Pancreas (tissue), 10 donors: ENCODE measurements at regions not wholly inside any gene's neighbourhood (a gene's known extent, or its start where the extent isn't known, plus 50 kb on each side); places are given as distances from the start of the nearest gene placed in this dataset.

Experiments
- ATAC-seq, 4 donors: fragments of 200-7000 bp; cut with Tn5 transposase; one replicate each; pipeline versions ENCODE4 v1.8.0 to v1.9.1; 2020; ENCODE audit warnings: mild to moderate bottlenecking in 4 of 4, moderate library complexity in 4 of 4
- DNase-seq, 6 donors: peaks; one replicate each; pipeline ENCODE4 v3.0.0-alpha.2; 2020
- FAIRE-seq: peaks from 2 replicates; lab custom pipeline; 2012; peaks lifted over from hg19 to GRCh38; lab: Jason Lieb, UNC
- H3K27ac ChIP-seq, 4 donors: fragments of 200-600 bp; sonication (generic); 1 replicate in 3 of 4; 2 replicates in 1 of 4; pipeline versions ENCODE4 v1.5.0 to v1.8.0; 2020
- H3K27me3 ChIP-seq, 4 donors: fragments of 200-600 bp; one replicate each; pipeline ENCODE4 v1.8.0; 2021
- H3K36me3 ChIP-seq, 3 donors: fragments of 200-600 bp; sonication (generic) in 1 of 3; one replicate each; pipeline versions ENCODE4 v1.5.0 to v1.8.0; 2020 to 2021
- H3K4me1 ChIP-seq, 3 donors: fragments of 200-600 bp; one replicate each; pipeline ENCODE4 v1.8.0; 2021
- H3K4me3 ChIP-seq, 4 donors: fragments of 200-600 bp; sonication (generic) in 2 of 4; one replicate each; pipeline versions ENCODE4 v1.5.0 to v1.8.0; 2020 to 2021
- H3K9me3 ChIP-seq, 4 donors: fragments of 200-600 bp; one replicate each; pipeline ENCODE4 v1.8.0; 2021
- WGBS, 2 donors: extraction: QIAGEN DNeasy Blood & Tissue Kit; methylation state at CpG; one replicate each; pipeline ENCODE4 v1.1.7; 2013; 5-methylcytosine and 5-hydroxymethylcytosine counted together
- intact Hi-C, 3 donors: fragments of 100-400 bp; cut with DNase I; formaldehyde crosslinking; loops; one replicate each; pipeline versions ENCODE4 v1.11.1 to v1.14.2; 2022
- TF ChIP-seq, protein P1 (sequence below), 4 donors: fragments of 200-600 bp; sonication (generic) in 3 of 4; IDR thresholded peaks; one replicate each; pipeline versions ENCODE4 v1.5.0 to v1.8.0; 2021; ENCODE audit warnings: antibody characterized with exemption in 4 of 4
- donor health status: healthy with polysubstance abuse.
- donor health status: DM: no; HTN: no; CAD: no; lungs with moderate emphysema.
- donor health status: DM: no; HTN: no; CAD: no.
- donor health status: control.
- donor health status: control.
- donor health status: Bipolar disorder and iron deficiency.
- donor health status: DM: yes; HTN: yes; CAD: no.
- donor health status: DM: no; HTN: no; CAD: no.
- donor health status: DM: no; HTN: no; CAD: no.
- donor health status: DM: yes; HTN: yes; CAD: no.

DNA sequence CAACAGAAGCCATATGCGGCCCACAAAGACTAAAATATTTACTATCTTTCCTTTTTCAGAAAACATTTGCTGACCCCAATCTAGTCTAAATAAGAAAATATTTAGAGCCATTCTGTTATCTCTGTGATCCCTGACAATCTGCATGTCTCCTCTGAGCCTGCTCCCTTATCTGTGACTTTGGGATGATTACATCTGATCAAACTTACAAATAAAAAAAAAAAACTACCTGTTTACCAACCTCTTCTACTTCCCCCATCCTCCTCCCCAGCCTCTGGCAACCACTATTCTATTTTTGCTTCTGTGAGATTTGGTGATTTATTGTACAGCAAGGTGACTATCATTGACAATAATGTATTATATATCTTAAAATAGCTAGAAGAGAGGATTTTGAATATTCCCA lies 176.3 kb upstream of the CD180 start:
- Histone ChIP-seq H3K9me3 (no peaks in the 10 kb centered on the region), H3K27me3 (no peaks in the 10 kb centered on the region), H3K4me3 (no peak overlapping the region), H3K36me3 (no peaks in the 10 kb centered on the region), H3K27ac (no peak overlapping the region), H3K4me1 (no peaks in the 10 kb centered on the region)
- no peak for DNase-seq
- no peak for FAIRE-seq
- intact Hi-C loops: no loop called here
- TF ChIP-seq, protein P1, sequence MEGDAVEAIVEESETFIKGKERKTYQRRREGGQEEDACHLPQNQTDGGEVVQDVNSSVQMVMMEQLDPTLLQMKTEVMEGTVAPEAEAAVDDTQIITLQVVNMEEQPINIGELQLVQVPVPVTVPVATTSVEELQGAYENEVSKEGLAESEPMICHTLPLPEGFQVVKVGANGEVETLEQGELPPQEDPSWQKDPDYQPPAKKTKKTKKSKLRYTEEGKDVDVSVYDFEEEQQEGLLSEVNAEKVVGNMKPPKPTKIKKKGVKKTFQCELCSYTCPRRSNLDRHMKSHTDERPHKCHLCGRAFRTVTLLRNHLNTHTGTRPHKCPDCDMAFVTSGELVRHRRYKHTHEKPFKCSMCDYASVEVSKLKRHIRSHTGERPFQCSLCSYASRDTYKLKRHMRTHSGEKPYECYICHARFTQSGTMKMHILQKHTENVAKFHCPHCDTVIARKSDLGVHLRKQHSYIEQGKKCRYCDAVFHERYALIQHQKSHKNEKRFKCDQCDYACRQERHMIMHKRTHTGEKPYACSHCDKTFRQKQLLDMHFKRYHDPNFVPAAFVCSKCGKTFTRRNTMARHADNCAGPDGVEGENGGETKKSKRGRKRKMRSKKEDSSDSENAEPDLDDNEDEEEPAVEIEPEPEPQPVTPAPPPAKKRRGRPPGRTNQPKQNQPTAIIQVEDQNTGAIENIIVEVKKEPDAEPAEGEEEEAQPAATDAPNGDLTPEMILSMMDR (IDR thresholded peaks at IDR 0.05): no peak
- 70 to 85% methylated on average over 1 of the region's 1 CpG for WGBS, 2 donors
- ATAC-seq: no peak

DNA sequence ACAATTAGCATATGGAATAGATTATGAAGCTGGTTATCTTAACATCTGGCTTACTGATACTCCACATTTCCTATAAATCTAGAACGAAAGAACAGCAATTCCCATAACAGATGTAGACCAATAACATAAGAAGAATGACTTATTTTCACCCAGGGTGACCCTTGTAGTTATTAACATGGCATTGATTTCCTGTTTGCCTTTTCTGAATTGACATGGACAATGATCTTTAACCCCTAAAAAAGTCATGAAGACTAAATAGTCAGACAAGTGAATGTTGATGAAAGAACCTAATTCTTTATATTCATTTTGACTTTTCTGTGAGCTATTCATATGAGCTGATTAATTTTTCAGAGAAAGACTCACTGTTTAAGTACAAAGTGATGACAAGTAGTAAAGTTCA lies 175.3 kb upstream of the CD180 start:
- no peaks in the 10 kb centered on the region for H3K27me3 ChIP-seq
- no peak overlapping the region for H3K4me3 ChIP-seq
- H3K4me1 ChIP-seq: no peaks in the 10 kb centered on the region
- DNase-seq: no peak
- no peaks in the 10 kb centered on the region for H3K9me3 ChIP-seq
- intact Hi-C loops: no loop called here
- TF ChIP-seq, protein P1 (IDR thresholded peaks at IDR 0.05): no peak
- no peak for ATAC-seq
- no peak overlapping the region for H3K27ac ChIP-seq
- FAIRE-seq: no peak
- H3K36me3 ChIP-seq: no peaks in the 10 kb centered on the region
- WGBS, 2 donors: 66 to 69% methylated on average over 1 of the region's 1 CpG

DNA sequence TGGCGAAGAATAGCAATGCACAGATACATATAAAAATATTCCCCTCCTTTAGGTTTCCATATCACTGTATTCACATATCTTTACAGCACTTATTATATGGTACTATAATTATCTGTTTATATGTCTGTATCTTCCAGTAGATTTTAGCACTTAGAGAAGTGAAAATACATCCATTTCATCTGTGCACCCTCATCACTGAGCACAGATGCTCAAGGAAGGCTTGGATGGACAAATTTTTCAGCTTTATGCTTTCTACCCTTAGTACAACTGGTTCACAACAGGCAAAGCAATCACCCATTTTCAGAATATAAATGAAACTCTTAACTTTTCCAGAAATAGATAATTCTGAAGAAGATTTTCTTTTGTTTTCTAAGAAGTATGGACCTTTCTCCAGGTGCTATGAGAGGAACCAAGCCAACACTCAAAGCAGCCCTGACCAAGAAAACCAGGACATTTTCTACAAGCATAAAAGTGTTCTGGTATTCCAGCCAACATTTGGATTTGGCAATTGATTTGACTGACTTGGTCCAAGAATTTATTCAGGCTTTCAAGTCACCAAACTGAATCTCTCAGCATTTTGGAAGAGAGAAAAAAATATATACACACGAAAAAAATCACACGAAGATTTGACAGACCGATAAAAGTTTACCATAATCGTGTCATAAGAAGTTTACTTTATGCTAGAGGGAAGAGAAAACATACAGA lies 170.2 kb upstream of the CD180 start:
- 82 to 87% methylated on average over 5 of the region's 5 CpGs for WGBS, 2 donors
- no peak for DNase-seq
- Histone ChIP-seq H3K36me3 (no peaks in the 10 kb centered on the region), H3K27me3 (no peaks in the 10 kb centered on the region), H3K27ac (no peak overlapping the region), H3K4me3 (no peak overlapping the region), H3K9me3 (no peaks in the 10 kb centered on the region), H3K4me1 (no peaks in the 10 kb centered on the region)
- no peak for FAIRE-seq
- TF ChIP-seq, protein P1 (IDR thresholded peaks at IDR 0.05): no peak
- intact Hi-C loops: no loop called here
- no peak for ATAC-seq

DNA sequence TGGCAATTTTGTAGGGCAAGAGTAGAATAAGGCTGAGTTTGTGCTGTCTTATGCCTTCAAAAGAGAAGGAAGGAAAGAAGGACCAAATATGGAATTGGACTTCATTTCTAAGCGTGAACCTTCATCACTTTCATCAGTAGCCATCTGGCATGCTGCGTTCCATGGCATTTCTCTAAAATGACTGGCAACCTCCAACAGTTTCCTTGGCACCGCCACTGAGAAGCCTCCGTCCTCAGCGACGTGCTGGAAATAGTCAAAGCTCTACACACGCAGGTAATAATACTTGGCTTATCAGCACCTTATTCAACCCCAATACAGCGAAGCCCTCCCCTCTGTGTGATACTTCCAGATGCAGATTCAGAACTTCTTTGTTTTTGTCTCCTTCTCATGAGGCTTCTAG lies 169.7 kb upstream of the CD180 start:
- no peak overlapping the region for H3K4me3 ChIP-seq
- intact Hi-C loops: no loop called here
- DNase-seq: no peak
- FAIRE-seq: no peak
- H3K27me3 ChIP-seq: no peaks in the 10 kb centered on the region
- TF ChIP-seq, protein P1 (IDR thresholded peaks at IDR 0.05): no peak
- no peaks in the 10 kb centered on the region for H3K4me1 ChIP-seq
- no peak for ATAC-seq
- H3K9me3 ChIP-seq: no peaks in the 10 kb centered on the region
- WGBS, 2 donors: 86 to 96% methylated on average over 8 of the region's 8 CpGs
- H3K27ac ChIP-seq: no peak overlapping the region
- H3K36me3 ChIP-seq: no peaks in the 10 kb centered on the region

DNA sequence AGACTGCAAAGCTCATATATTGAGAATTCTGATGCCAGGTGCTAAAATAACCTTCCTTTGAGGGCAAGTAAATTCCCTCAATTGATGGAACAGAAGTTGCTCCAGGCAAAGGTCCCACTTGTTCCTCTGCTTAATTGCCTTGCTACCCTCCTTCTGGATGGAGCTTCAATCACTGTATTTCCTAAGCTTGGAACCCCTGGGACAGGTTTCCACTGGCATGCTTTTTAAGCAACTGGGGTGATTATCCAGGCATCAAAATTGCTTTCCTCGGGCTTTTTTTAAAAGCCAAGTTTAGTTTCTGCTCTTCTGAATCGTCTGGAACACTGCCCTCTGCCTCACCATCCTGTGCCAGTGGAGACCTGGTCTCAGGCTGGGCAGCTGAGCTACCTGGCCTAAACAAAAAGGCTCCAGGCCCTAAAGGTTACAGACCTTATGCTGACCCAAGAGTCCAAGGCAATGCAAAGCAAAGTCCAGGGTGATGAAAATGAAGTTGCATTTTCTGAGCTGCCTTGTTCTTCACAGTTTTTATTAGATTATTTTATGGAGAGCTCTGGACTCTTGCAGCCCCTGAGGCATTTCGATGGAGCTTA lies 167.9 kb upstream of the CD180 start:
- FAIRE-seq: no peak
- H3K27me3 ChIP-seq: no peaks in the 10 kb centered on the region
- TF ChIP-seq, protein P1 (IDR thresholded peaks at IDR 0.05): no peak
- WGBS, 2 donors: 65 to 76% methylated on average over 3 of the region's 3 CpGs
- H3K36me3 ChIP-seq: no peaks in the 10 kb centered on the region
- intact Hi-C loops: no loop called here
- no peak for DNase-seq
- ATAC-seq: no peak
- no peaks in the 10 kb centered on the region for H3K4me1 ChIP-seq
- no peak overlapping the region for H3K4me3 ChIP-seq
- no peaks in the 10 kb centered on the region for H3K9me3 ChIP-seq
- no peak overlapping the region for H3K27ac ChIP-seq
